Mesodermal cell (in vitro differentiated cells): ENCODE measurements at regions not wholly inside any gene's neighbourhood (a gene's known extent, or its start where the extent isn't known, plus 50 kb on each side); places are given as distances from the start of the nearest gene placed in this dataset.

Experiments
- H3K27ac ChIP-seq: 2 replicates; pipeline ENCODE4 v1.7.0; 2013; ENCODE audit warnings: mild to moderate bottlenecking, low read depth, low read length, moderate library complexity; ENCODE audit not compliant: severe bottlenecking
- H3K36me3 ChIP-seq: 2 replicates; pipeline ENCODE4 v1.7.1; 2013; ENCODE audit warnings: mild to moderate bottlenecking, low read length, moderate library complexity; ENCODE audit not compliant: control insufficient read depth, insufficient read depth
- H3K4me1 ChIP-seq: one replicate; pipeline ENCODE4 v1.7.1; 2013; ENCODE audit warnings: mild to moderate bottlenecking, low read length; ENCODE audit not compliant: insufficient read depth, control insufficient read depth, poor library complexity, severe bottlenecking
- H3K4me3 ChIP-seq: 2 replicates; pipeline ENCODE4 v1.7.0; 2013; ENCODE audit warnings: low read length, control low read depth, mild to moderate bottlenecking; ENCODE audit not compliant: insufficient read depth, poor library complexity, severe bottlenecking; ENCODE audit errors: extremely low read depth
- H3K9me3 ChIP-seq: 2 replicates; pipeline ENCODE4 v1.7.1; 2013; ENCODE audit warnings: mild to moderate bottlenecking, low read length, moderate library complexity; ENCODE audit not compliant: control insufficient read depth
- WGBS, 2 experiments: methylation state at CpG; one replicate each; pipeline ENCODE4 v1.1.5; 2013; ENCODE audit warnings: missing lambda C conversion rate in 2 of 2; ENCODE audit not compliant: insufficient coverage in 2 of 2; 5-methylcytosine and 5-hydroxymethylcytosine counted together

- 89 to 94% methylated on average over 14 to 21 of the region's 24 CpGs for WGBS, 2 experiments
- no peaks in the 10 kb centered on the region for H3K4me1 ChIP-seq
- no peaks in the 10 kb centered on the region for H3K36me3 ChIP-seq
- H3K4me3 ChIP-seq = no peak overlapping the region
- no peaks in the 10 kb centered on the region for H3K9me3 ChIP-seq
- H3K27ac ChIP-seq = no peak overlapping the region
Observed at GRCh38 chr16:61555718-61556441, 480.4 kb downstream of the CDH8 start.

- no CpG with 5 or more reads among the region's 2 CpGs for WGBS, 2 experiments
- Histone ChIP-seq H3K27ac (no peak overlapping the region), H3K9me3 (no peaks in the 10 kb centered on the region), H3K4me3 (no peak overlapping the region), H3K4me1 (no peaks in the 10 kb centered on the region), H3K36me3 (no peaks in the 10 kb centered on the region)
Observed at GRCh38 chr16:61549327-61549726, 486.9 kb downstream of the CDH8 start.

- no peaks in the 10 kb centered on the region for H3K4me1 ChIP-seq
- H3K9me3 ChIP-seq = no peaks in the 10 kb centered on the region
- no peaks in the 10 kb centered on the region for H3K36me3 ChIP-seq
- H3K4me3 ChIP-seq = no peak overlapping the region
- no peak overlapping the region for H3K27ac ChIP-seq
Observed at GRCh38 chr16:61547626-61548025, 488.6 kb downstream of the CDH8 start.

GRCh38 chr16:61544165-61544564 is 492.1 kb downstream of the CDH8 start:
- H3K36me3 ChIP-seq = no peaks in the 10 kb centered on the region
- H3K27ac ChIP-seq = no peak overlapping the region
- WGBS, 2 experiments = 37 to 43% methylated on average over 1 to 2 of the region's 2 CpGs

GRCh38 chr16:61540216-61540615 is 496.0 kb downstream of the CDH8 start:
- H3K4me3 ChIP-seq = no peak overlapping the region
- H3K9me3 ChIP-seq = no peaks in the 10 kb centered on the region
- H3K36me3 ChIP-seq = no peaks in the 10 kb centered on the region
- H3K4me1 ChIP-seq = no peaks in the 10 kb centered on the region
- 73 to 82% methylated on average over 3 of the region's 3 CpGs for WGBS, 2 experiments
- peak overlapping the region; percentile 16 for H3K27ac ChIP-seq

More at GRCh38 chr16:61544165-61544564, 492.1 kb downstream of the CDH8 start:
- no peaks in the 10 kb centered on the region for H3K4me1 ChIP-seq
- H3K4me3 ChIP-seq = no peak overlapping the region
- no peaks in the 10 kb centered on the region for H3K9me3 ChIP-seq

GRCh38 chr16:61530697-61531096 is 505.5 kb downstream of the CDH8 start:
- Histone ChIP-seq H3K36me3 (no peaks in the 10 kb centered on the region), H3K9me3 (no peaks in the 10 kb centered on the region), H3K4me3 (no peak overlapping the region), H3K4me1 (no peaks in the 10 kb centered on the region), H3K27ac (no peak overlapping the region)
- WGBS, 2 experiments = 87% methylated on average over 2 of the region's 2 CpGs; no CpG with 5 or more reads in 1 of the 2 experiments

- Histone ChIP-seq H3K9me3 (no peaks in the 10 kb centered on the region), H3K4me1 (no peaks in the 10 kb centered on the region), H3K27ac (no peak overlapping the region), H3K4me3 (no peak overlapping the region), H3K36me3 (no peaks in the 10 kb centered on the region)
- no CpG with 5 or more reads among the region's 2 CpGs for WGBS, 2 experiments
Observed at GRCh38 chr16:61500851-61501250, 535.4 kb downstream of the CDH8 start.

- Histone ChIP-seq H3K27ac (no peak overlapping the region), H3K4me1 (no peaks in the 10 kb centered on the region), H3K9me3 (no peaks in the 10 kb centered on the region), H3K4me3 (no peak overlapping the region), H3K36me3 (no peaks in the 10 kb centered on the region)
- WGBS, 2 experiments = no CpG with 5 or more reads among the region's 1 CpG
Observed at GRCh38 chr16:61480250-61480649, 556.0 kb downstream of the CDH8 start.

GRCh38 chr16:61471737-61472136 is 564.5 kb downstream of the CDH8 start:
- H3K9me3 ChIP-seq = no peaks in the 10 kb centered on the region
- H3K4me3 ChIP-seq = no peak overlapping the region
- no peaks in the 10 kb centered on the region for H3K4me1 ChIP-seq
- H3K36me3 ChIP-seq = no peaks in the 10 kb centered on the region
- H3K27ac ChIP-seq = no peak overlapping the region

- no peaks in the 10 kb centered on the region for H3K4me1 ChIP-seq
- H3K4me3 ChIP-seq = no peak overlapping the region
- no peak overlapping the region for H3K27ac ChIP-seq
- no peaks in the 10 kb centered on the region for H3K36me3 ChIP-seq
- 90% methylated on average over 2 of the region's 2 CpGs; no CpG with 5 or more reads in 1 of the 2 experiments for WGBS, 2 experiments
- no peaks in the 10 kb centered on the region for H3K9me3 ChIP-seq
Observed at GRCh38 chr16:61471023-61471422, 565.2 kb downstream of the CDH8 start.

- Histone ChIP-seq H3K9me3 (no peaks in the 10 kb centered on the region), H3K4me3 (no peak overlapping the region), H3K4me1 (no peaks in the 10 kb centered on the region), H3K27ac (no peak overlapping the region), H3K36me3 (no peaks in the 10 kb centered on the region)
- WGBS, 2 experiments = 100% methylated on average over 3 of the region's 3 CpGs; no CpG with 5 or more reads in 1 of the 2 experiments
Observed at GRCh38 chr16:61465285-61465684, 571.0 kb downstream of the CDH8 start.
